Activated naive CD4-positive, alpha-beta T cell treated with anti-CD3 and anti-CD28 coated beads for 36 hours (primary cell): ENCODE measurements at regions not wholly inside any gene's neighbourhood (a gene's known extent, or its start where the extent isn't known, plus 50 kb on each side); places are given as distances from the start of the nearest gene placed in this dataset.

Experiments
- CTCF ChIA-PET: fragments of 350-600 bp; sonication (Branson Sonifier 250); formaldehyde crosslinking; loops from one replicate; lab custom pipeline; 2021; ENCODE audit warnings: antibody characterized with exemption; lab: Charles Lee
- DNase-seq: peaks from one replicate; pipeline ENCODE4 v3.0.0-alpha.2; 2020
- H3K27ac Mint-ChIP-seq: one replicate; pipeline ENCODE4 v1.8.0; 2021; ENCODE audit warnings: mild to moderate bottlenecking, mixed read lengths
- H3K27me3 Mint-ChIP-seq: one replicate; pipeline ENCODE4 v1.8.0; 2021; ENCODE audit warnings: low read depth, mixed read lengths
- H3K36me3 Mint-ChIP-seq: one replicate; pipeline ENCODE4 v1.8.0; 2021; ENCODE audit warnings: low read depth, mixed read lengths
- H3K4me1 Mint-ChIP-seq: one replicate; pipeline ENCODE4 v1.8.0; 2021; ENCODE audit warnings: low read depth, mixed read lengths
- H3K4me3 Mint-ChIP-seq: one replicate; pipeline ENCODE4 v1.8.0; 2021; ENCODE audit warnings: mild to moderate bottlenecking, moderate library complexity, mixed read lengths
- H3K9me3 Mint-ChIP-seq: one replicate; pipeline ENCODE4 v1.8.0; 2021; ENCODE audit warnings: mixed read lengths
- intact Hi-C: fragments of 100-400 bp; cut with micrococcal nuclease; formaldehyde crosslinking; loops from one replicate; pipeline ENCODE4 v1.15.1; 2023

DNA sequence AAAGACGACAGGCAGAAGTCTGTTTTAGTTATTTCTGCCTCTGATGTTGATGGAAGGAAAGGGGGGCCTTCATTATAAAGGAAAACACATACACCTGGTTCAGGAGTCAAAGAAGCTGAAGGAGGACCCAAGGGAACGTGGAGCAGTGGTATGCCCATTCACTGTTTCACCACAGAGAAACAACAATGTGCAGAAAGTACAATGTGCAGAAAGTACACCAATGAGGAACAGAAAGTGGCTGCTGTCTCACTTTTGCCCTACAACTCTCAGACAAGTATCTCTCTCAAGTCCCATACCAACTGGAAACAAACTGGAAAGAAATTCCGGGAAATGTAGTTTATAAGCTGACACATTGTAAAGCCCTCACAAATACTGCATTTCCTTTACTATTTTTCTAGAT is 564.5 kb downstream of the TRAM1L1 start:
- Mint-ChIP-seq H3K36me3 (no peaks in the 10 kb centered on the region), H3K9me3 (peaks cover 13% of the 10 kb centered on the region), H3K27me3 (no peaks in the 10 kb centered on the region), H3K27ac (no peak overlapping the region), H3K4me3 (no peak overlapping the region), H3K4me1 (no peaks in the 10 kb centered on the region)
- intact Hi-C loops, result no loop called here
- CTCF ChIA-PET, result no interaction called here
- DNase-seq, result no peak

DNA sequence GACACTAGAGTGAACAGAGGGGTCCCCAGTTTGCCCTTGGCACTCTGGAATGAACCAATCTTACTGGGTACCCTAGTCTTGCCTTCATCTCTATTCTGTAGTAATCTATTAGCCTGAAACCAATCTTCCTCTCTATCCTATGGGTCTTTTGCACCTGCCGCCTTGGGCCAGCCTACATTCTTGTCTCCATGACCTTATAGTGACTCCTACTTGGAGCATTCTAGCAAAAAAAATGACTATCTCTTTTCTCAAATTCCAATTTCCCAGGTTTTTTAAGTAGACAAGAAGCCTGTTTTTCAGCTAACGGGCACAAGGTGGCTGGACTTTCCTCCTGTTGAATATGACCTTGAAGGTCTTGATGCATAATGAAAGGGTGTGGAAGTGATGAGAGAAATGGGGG is 568.7 kb downstream of the TRAM1L1 start:
- intact Hi-C loops, result no loop called here
- Mint-ChIP-seq H3K27ac (no peak overlapping the region), H3K4me3 (no peak overlapping the region), H3K9me3 (peaks cover 13% of the 10 kb centered on the region), H3K36me3 (no peaks in the 10 kb centered on the region), H3K27me3 (no peaks in the 10 kb centered on the region), H3K4me1 (no peaks in the 10 kb centered on the region)
- CTCF ChIA-PET, result no interaction called here
- DNase-seq, result no peak

DNA sequence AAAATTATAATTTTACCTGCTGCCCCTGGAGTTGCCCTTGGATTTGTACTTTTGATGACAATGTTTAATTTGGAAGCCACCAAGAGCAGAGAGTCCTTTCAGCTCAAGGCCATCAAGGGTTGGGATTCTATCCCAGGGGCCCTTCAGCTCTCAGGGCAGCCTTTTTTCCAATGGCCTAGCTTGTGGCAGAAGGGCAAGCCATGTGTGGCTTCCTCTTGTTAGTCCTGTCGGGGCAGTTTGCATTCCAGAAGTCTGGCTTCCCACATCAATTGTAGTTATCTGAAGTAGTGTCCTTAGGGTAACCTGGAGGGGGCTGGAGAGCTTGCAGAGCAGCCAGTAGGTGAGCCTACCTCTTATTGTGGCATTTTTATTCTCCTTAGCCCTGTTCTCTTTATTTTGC is 569.4 kb downstream of the TRAM1L1 start:
- H3K27me3 Mint-ChIP-seq, result no peaks in the 10 kb centered on the region

DNA sequence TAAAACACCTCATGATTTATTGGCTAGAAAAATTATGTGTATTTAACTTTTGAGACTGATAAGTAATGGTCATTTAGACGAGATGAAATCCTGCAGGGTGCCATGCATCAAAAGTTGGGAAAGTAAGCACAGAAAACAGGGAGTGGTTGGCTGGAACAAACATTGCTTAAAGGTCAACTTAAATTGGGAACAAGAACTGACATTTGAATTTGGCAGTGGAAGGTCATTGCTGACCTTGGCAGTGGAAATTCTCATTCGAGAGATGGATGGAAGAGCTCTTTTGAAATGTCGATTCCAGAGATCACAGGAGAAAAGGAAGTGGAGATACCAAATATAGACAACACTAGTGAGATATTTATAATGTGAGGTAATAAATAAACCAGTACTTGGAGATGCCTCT is 572.8 kb downstream of the TRAM1L1 start:
- peaks cover 6% of the 10 kb centered on the region for H3K9me3 Mint-ChIP-seq
- CTCF ChIA-PET, result no interaction called here
- H3K36me3 Mint-ChIP-seq, result no peaks in the 10 kb centered on the region
- intact Hi-C loops, result no loop called here
- no peaks in the 10 kb centered on the region for H3K4me1 Mint-ChIP-seq
- no peak for DNase-seq
- H3K4me3 Mint-ChIP-seq, result no peak overlapping the region
- H3K27ac Mint-ChIP-seq, result no peak overlapping the region
- H3K27me3 Mint-ChIP-seq, result no peaks in the 10 kb centered on the region

More for the DNA sequence above, 569.4 kb downstream of the TRAM1L1 start:
- Mint-ChIP-seq H3K27ac (no peak overlapping the region), H3K9me3 (peaks cover 13% of the 10 kb centered on the region), H3K4me1 (no peaks in the 10 kb centered on the region), H3K36me3 (no peaks in the 10 kb centered on the region), H3K4me3 (no peak overlapping the region)
- intact Hi-C loops, result no loop called here
- CTCF ChIA-PET, result no interaction called here
- no peak for DNase-seq

GRCh38 chr4:116501954-116502353 is 583.4 kb downstream of the TRAM1L1 start:
- no peak for DNase-seq
- Mint-ChIP-seq H3K4me1 (no peaks in the 10 kb centered on the region), H3K27me3 (no peaks in the 10 kb centered on the region), H3K9me3 (no peaks in the 10 kb centered on the region), H3K36me3 (no peaks in the 10 kb centered on the region), H3K27ac (no peak overlapping the region), H3K4me3 (no peak overlapping the region)
- CTCF ChIA-PET, result no interaction called here
- intact Hi-C loops, result no loop called here

DNA sequence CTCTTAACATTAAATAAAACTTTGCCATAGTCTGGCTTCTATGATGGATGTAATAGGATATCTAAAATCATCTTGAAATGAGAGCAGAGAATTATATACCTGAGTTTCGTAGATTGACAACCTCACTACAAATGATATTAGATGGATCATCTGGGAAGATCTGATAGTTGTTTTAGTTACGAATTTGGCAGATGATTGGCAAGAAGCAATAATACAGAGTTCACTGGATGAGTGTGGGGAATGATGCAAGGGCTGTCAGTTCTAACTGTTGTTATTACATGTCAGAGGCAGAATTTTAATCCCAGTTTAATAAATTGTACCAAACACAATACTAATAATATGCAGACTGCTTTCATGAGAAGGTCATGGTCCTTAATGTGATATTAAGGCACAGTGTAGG is 585.2 kb downstream of the TRAM1L1 start:
- DNase-seq, result no peak
- Mint-ChIP-seq H3K27me3 (no peaks in the 10 kb centered on the region), H3K9me3 (no peaks in the 10 kb centered on the region), H3K36me3 (no peaks in the 10 kb centered on the region), H3K4me3 (no peak overlapping the region), H3K27ac (no peak overlapping the region), H3K4me1 (no peaks in the 10 kb centered on the region)
- CTCF ChIA-PET, result no interaction called here
- intact Hi-C loops, result no loop called here

GRCh38 chr4:116489739-116490138 is 595.6 kb downstream of the TRAM1L1 start:
- CTCF ChIA-PET, result no interaction called here
- Mint-ChIP-seq H3K9me3 (peaks cover 6% of the 10 kb centered on the region), H3K36me3 (no peaks in the 10 kb centered on the region), H3K27me3 (no peaks in the 10 kb centered on the region), H3K27ac (no peak overlapping the region), H3K4me3 (no peak overlapping the region), H3K4me1 (no peaks in the 10 kb centered on the region)
- no peak for DNase-seq
- intact Hi-C loops, result no loop called here

DNA sequence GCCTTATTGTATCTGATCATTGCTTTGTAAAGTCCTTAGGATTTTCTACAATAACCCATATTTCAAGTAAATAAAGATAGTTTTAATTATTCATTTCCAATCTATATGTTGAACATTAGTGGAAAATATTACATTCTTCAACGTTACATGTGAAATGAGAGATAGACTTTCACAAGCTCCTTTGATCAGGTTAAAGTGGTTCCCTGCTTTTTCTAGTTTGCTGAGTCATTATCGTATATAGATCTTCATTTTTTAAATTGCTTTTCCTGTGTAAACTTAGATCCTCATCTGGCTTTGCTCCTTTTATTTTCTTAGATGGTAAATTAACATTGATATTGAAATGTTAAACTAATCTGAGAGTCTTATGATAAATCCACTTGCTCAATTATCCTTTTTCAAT is 599.0 kb downstream of the TRAM1L1 start:
- CTCF ChIA-PET, result no interaction called here
- DNase-seq, result no peak
- Mint-ChIP-seq H3K4me1 (no peaks in the 10 kb centered on the region), H3K27ac (no peak overlapping the region), H3K36me3 (no peaks in the 10 kb centered on the region), H3K9me3 (peaks cover 12% of the 10 kb centered on the region), H3K4me3 (no peak overlapping the region), H3K27me3 (no peaks in the 10 kb centered on the region)
- intact Hi-C loops, result no loop called here

DNA sequence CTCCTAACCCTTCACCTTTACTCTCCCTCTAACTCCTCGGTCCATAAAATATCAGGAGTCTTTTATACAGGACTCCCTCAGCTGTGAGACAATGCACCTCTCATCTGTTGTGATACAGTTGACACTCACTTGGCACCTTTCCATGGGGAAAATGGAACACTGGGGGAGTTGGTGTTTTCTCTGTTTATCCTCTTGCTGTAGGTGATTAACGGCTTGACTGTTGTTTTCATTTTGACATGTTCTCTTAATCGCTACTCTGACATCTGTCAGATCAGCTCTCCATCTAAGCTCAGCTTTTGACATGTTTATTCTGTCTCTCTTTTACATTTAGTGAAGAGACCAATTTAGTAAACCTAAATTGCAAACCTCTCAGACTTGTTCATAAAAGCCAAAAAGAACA is 604.8 kb downstream of the TRAM1L1 start:
- no peak for DNase-seq
- peaks cover 7% of the 10 kb centered on the region for H3K9me3 Mint-ChIP-seq
- H3K36me3 Mint-ChIP-seq, result no peaks in the 10 kb centered on the region
- CTCF ChIA-PET, result no interaction called here
- H3K4me1 Mint-ChIP-seq, result no peaks in the 10 kb centered on the region
- no peak overlapping the region for H3K27ac Mint-ChIP-seq
- intact Hi-C loops, result no loop called here
- H3K27me3 Mint-ChIP-seq, result no peaks in the 10 kb centered on the region
- H3K4me3 Mint-ChIP-seq, result no peak overlapping the region

DNA sequence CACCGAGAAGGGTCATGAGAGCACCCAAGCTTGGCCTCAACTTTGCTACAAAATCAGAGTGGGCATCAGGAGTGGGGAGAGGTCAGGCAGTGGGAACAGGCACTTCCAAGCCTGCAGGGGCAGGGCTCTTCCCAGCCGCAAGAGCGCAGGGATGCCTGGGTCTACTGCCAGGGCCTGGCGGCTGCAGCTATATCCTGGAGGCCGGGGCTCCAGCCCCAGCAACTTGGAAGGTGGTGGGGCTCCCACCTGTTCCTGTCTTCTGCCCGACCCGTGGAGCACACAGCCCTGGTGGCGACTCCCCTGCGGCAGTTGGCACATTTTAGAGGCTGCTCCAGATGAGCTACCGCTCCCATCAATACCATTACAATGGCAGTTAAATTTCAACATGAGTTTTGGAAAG is 607.0 kb downstream of the TRAM1L1 start:
- intact Hi-C loops, result no loop called here
- H3K9me3 Mint-ChIP-seq, result peaks cover 4% of the 10 kb centered on the region
- no peaks in the 10 kb centered on the region for H3K27me3 Mint-ChIP-seq
- no peak for DNase-seq
- H3K27ac Mint-ChIP-seq, result no peak overlapping the region
- no peak overlapping the region for H3K4me3 Mint-ChIP-seq
- H3K36me3 Mint-ChIP-seq, result no peaks in the 10 kb centered on the region
- no peaks in the 10 kb centered on the region for H3K4me1 Mint-ChIP-seq
- CTCF ChIA-PET, result interaction anchor here (0.6 kb wide), 1 partner anchor 21 kb away, joined by 3 read pairs; no protein-coding TSS in a partner anchor

DNA sequence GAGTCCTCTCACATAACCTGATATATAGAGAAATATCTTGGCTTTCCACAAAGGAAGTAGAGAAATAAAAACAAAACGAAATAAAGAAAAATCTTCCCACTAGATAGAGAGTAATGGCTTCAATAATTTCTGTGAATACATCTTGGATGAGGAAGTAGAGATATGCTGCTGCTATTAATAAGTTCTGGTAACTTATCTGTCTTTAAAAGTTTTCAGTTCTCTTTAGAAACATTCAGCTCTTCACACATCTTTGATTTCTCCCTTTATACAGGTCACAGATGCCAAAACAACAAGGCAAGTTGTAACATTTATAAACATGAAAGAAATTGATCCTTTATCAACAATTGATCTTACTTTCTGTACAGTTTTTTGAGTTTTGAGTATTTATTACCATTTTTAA is 615.8 kb downstream of the TRAM1L1 start:
- intact Hi-C loops, result no loop called here
- DNase-seq, result no peak
- Mint-ChIP-seq H3K36me3 (no peaks in the 10 kb centered on the region), H3K27me3 (no peaks in the 10 kb centered on the region), H3K27ac (no peak overlapping the region), H3K4me3 (no peak overlapping the region), H3K9me3 (peaks cover 4% of the 10 kb centered on the region), H3K4me1 (no peaks in the 10 kb centered on the region)
- CTCF ChIA-PET, result no interaction called here

GRCh38 chr4:116453127-116453526 is 632.2 kb downstream of the TRAM1L1 start:
- Mint-ChIP-seq H3K4me3 (no peak overlapping the region), H3K27ac (no peak overlapping the region), H3K36me3 (no peaks in the 10 kb centered on the region), H3K9me3 (no peaks in the 10 kb centered on the region), H3K4me1 (no peaks in the 10 kb centered on the region), H3K27me3 (no peaks in the 10 kb centered on the region)
- DNase-seq, result no peak
- CTCF ChIA-PET, result no interaction called here
- intact Hi-C loops, result no loop called here

GRCh38 chr4:116449764-116450163 is 635.6 kb downstream of the TRAM1L1 start:
- no peaks in the 10 kb centered on the region for H3K36me3 Mint-ChIP-seq
- CTCF ChIA-PET, result no interaction called here
- intact Hi-C loops, result no loop called here

DNA sequence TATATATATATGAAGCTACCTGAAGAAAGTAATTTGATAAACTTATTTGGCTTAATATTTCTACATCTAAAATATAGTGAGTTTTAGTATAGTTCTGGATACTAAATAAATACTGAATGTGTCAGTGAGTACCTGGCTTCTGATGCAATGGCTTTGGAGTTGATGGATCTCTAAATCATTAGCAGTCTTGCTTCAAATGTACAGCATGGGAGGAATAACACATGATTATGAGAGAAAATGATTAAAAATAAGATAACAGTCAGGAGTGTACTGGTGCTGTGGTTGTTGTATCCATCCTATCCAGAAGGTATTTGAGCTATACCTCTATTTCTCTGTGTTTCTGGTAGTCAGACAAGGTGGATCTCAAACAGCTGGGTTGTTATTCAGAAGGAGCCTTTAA is 641.3 kb downstream of the TRAM1L1 start:
- no peak for DNase-seq
- intact Hi-C loops, result no loop called here
- CTCF ChIA-PET, result no interaction called here
- Mint-ChIP-seq H3K36me3 (no peaks in the 10 kb centered on the region), H3K27me3 (no peaks in the 10 kb centered on the region), H3K9me3 (peaks cover 3% of the 10 kb centered on the region), H3K4me3 (no peak overlapping the region), H3K4me1 (no peaks in the 10 kb centered on the region), H3K27ac (no peak overlapping the region)

More at GRCh38 chr4:116449764-116450163, 635.6 kb downstream of the TRAM1L1 start:
- H3K9me3 Mint-ChIP-seq, result no peaks in the 10 kb centered on the region
- H3K27ac Mint-ChIP-seq, result no peak overlapping the region
- no peak for DNase-seq
- no peak overlapping the region for H3K4me3 Mint-ChIP-seq
- H3K4me1 Mint-ChIP-seq, result no peaks in the 10 kb centered on the region
- no peaks in the 10 kb centered on the region for H3K27me3 Mint-ChIP-seq
